B cell (primary cell): ENCODE measurements at regions not wholly inside any gene's neighbourhood (a gene's known extent, or its start where the extent isn't known, plus 50 kb on each side); places are given as distances from the start of the nearest gene placed in this dataset.

Experiments used
- ATAC-seq: fragments of 200-7000 bp; cut with Tn5 transposase; one replicate; pipeline ENCODE4 v1.10.0; 2021; ENCODE audit warnings: low read depth, mild to moderate bottlenecking, moderate number of reproducible peaks, moderate library complexity
- CTCF ChIA-PET: fragments of 350-600 bp; sonication (Branson Sonifier 250); formaldehyde crosslinking; loops from one replicate; lab custom pipeline; 2021; ENCODE audit warnings: antibody characterized with exemption, inconsistent platforms; lab: Charles Lee
- POLR2A ChIA-PET: fragments of 350-600 bp; sonication (Branson Sonifier 250); formaldehyde crosslinking; loops from one replicate; lab custom pipeline; 2021; ENCODE audit warnings: antibody characterized with exemption; lab: Charles Lee
- DNase-seq: peaks from one replicate; pipeline ENCODE4 v3.0.0; 2013
- H2AFZ ChIP-seq: 2 replicates; pipeline ENCODE4 v1.6.1; 2012; ENCODE audit warnings: mild to moderate bottlenecking, low read depth, low read length; ENCODE audit not compliant: insufficient read depth, poor library complexity, severe bottlenecking
- H3K27ac ChIP-seq, 2 donors: 1 replicate in 1 of 2; 2 replicates in 1 of 2; pipeline ENCODE4 v1.5.1; 2012 to 2013; ENCODE audit warnings: low read length in 2 of 2, mild to moderate bottlenecking in 2 of 2, moderate library complexity in 1 of 2
- H3K27me3 ChIP-seq, 4 experiments: fragments of 200-600 bp in 1 of 4; sonication (generic) in 1 of 4; replicated peaks in 1 of 4; 1 replicate in 2 of 4; 2 replicates in 2 of 4; pipeline versions ENCODE4 v1.6.1 to v1.7.0; 2013 to 2016; ENCODE audit warnings: low read length in 3 of 4, mild to moderate bottlenecking in 2 of 4, mixed read lengths in 1 of 4, moderate library complexity in 1 of 4; ENCODE audit not compliant: insufficient read depth in 4 of 4, control insufficient read depth in 3 of 4; ENCODE audit errors: control extremely low read depth in 1 of 4
- H3K36me3 ChIP-seq, 2 experiments: replicated peaks in 1 of 2; 1 replicate in 1 of 2; 2 replicates in 1 of 2; pipeline versions ENCODE4 v1.6.1 to v1.7.1; 2013; ENCODE audit warnings: low read length in 1 of 2; ENCODE audit not compliant: insufficient read depth in 2 of 2, control insufficient read depth in 1 of 2; ENCODE audit errors: control extremely low read depth in 1 of 2, extremely low read depth in 1 of 2
- H3K4me1 ChIP-seq, 2 donors: fragments of 200-600 bp in 1 of 2; sonication (generic) in 1 of 2; 1 replicate in 1 of 2; 2 replicates in 1 of 2; pipeline versions ENCODE4 v1.5.1 to v1.6.1; 2013 to 2017; ENCODE audit warnings: low read length in 2 of 2; ENCODE audit not compliant: control insufficient read depth in 2 of 2, insufficient read depth in 2 of 2
- H3K4me2 ChIP-seq: replicated peaks from 2 replicates; pipeline ENCODE3; 2012; ENCODE audit warnings: mild to moderate bottlenecking, low read depth, low read length; ENCODE audit not compliant: poor library complexity, severe bottlenecking
- H3K4me3 ChIP-seq, 5 experiments: fragments of 200-600 bp in 1 of 5; sonication (generic) in 1 of 5; 1 replicate in 3 of 5; 2 replicates in 2 of 5; pipeline versions ENCODE4 v1.5.1 to v1.7.0; 2011 to 2016; ENCODE audit warnings: low read length in 4 of 5, mild to moderate bottlenecking in 4 of 5, low read depth in 2 of 5, control low read depth in 1 of 5, moderate library complexity in 1 of 5; ENCODE audit not compliant: insufficient read depth in 1 of 5; ENCODE audit errors: control extremely low read depth in 1 of 5, extremely low read depth in 1 of 5
- H3K79me2 ChIP-seq: fragments of 200-600 bp; sonication (generic); one replicate; pipeline ENCODE4 v1.6.0; 2016; ENCODE audit warnings: low read length; ENCODE audit not compliant: control insufficient read depth, insufficient read depth
- H3K9ac ChIP-seq: fragments of 200-600 bp; sonication (generic); 2 replicates; pipeline ENCODE4 v1.6.1; 2017; ENCODE audit warnings: mild to moderate bottlenecking, low read length, moderate library complexity
- H3K9me3 ChIP-seq, 3 donors: one replicate each; pipeline versions ENCODE4 v1.6.1 to v1.7.1; 2013; ENCODE audit warnings: low read length in 2 of 3; ENCODE audit not compliant: control insufficient read depth in 2 of 3, insufficient read depth in 1 of 3; ENCODE audit errors: control extremely low read depth in 1 of 3
- H4K20me1 ChIP-seq: 2 replicates; pipeline ENCODE4 v1.6.0; 2012; ENCODE audit warnings: mild to moderate bottlenecking, low read length; ENCODE audit not compliant: insufficient read depth, control insufficient read depth, poor library complexity, severe bottlenecking
- H3K27ac Mint-ChIP-seq: one replicate; pipeline ENCODE4 v1.8.0; 2021; ENCODE audit warnings: mixed read lengths
- H3K27me3 Mint-ChIP-seq: one replicate; pipeline ENCODE4 v1.8.0; 2021; ENCODE audit warnings: mixed read lengths
- H3K4me1 Mint-ChIP-seq: one replicate; pipeline ENCODE4 v1.8.0; 2021; ENCODE audit warnings: mixed read lengths
- H3K4me3 Mint-ChIP-seq: one replicate; pipeline ENCODE4 v1.8.0; 2021; ENCODE audit warnings: mixed read lengths
- H3K9me3 Mint-ChIP-seq: one replicate; pipeline ENCODE4 v1.8.0; 2022; ENCODE audit warnings: mixed read lengths; ENCODE audit not compliant: insufficient read depth
- CTCF ChIP-seq: fragments of 200-600 bp; IDR thresholded peaks from one replicate; pipeline ENCODE4 v1.8.0; 2022; ENCODE audit warnings: antibody characterized with exemption, mild to moderate bottlenecking
- EZH2 ChIP-seq: IDR thresholded peaks from 2 replicates; pipeline ENCODE4 v1.6.1; 2012; ENCODE audit warnings: borderline replicate concordance, low read depth, mild to moderate bottlenecking, moderate library complexity, low read length; ENCODE audit not compliant: insufficient read depth, poor library complexity, severe bottlenecking
- WGBS: methylation state at CpG from one replicate; pipeline ENCODE4 v1.1.5; 2013; ENCODE audit warnings: missing lambda C conversion rate; ENCODE audit not compliant: insufficient coverage; 5-methylcytosine and 5-hydroxymethylcytosine counted together
- intact Hi-C: fragments of 100-400 bp; cut with micrococcal nuclease; formaldehyde crosslinking; loops from one replicate; pipeline ENCODE4 v1.10.0; 2022

GRCh38 chr4:19009881-19010280 is 988.3 kb upstream of the LCORL start:
- CTCF ChIA-PET: no interaction called here
- Mint-ChIP-seq H3K27ac (no peak overlapping the region), H3K9me3 (peaks cover 3% of the 10 kb centered on the region), H3K27me3 (no peaks in the 10 kb centered on the region), H3K4me3 (no peak overlapping the region), H3K4me1 (no peaks in the 10 kb centered on the region)
- DNase-seq: no peak
- intact Hi-C loops: no loop called here
- Histone ChIP-seq H3K4me2 (no peak overlapping the region), H3K9ac (no peak overlapping the region), H3K27me3 (no peaks in the 10 kb centered on the region), H4K20me1 (no peaks in the 10 kb centered on the region), H3K79me2 (no peaks in the 10 kb centered on the region), H3K4me3 (no peak overlapping the region), H2AFZ (no peak overlapping the region), H3K27ac (no peak overlapping the region), H3K4me1 (no peaks in the 10 kb centered on the region), H3K9me3 (no peaks in the 10 kb centered on the region), H3K36me3 (no peaks in the 10 kb centered on the region)
- POLR2A ChIA-PET: no interaction called here
- no CpG with 5 or more reads among the region's 2 CpGs for WGBS
- TF ChIP-seq EZH2 (no peak), CTCF (no peak)
- ATAC-seq: no peak

- no peak overlapping the region for H3K9ac ChIP-seq
- CTCF ChIA-PET: no interaction called here
These were observed 983.7 kb upstream of the LCORL start for GRCh38 chr4:19005211-19005610.

More at GRCh38 chr4:19005211-19005610, 983.7 kb upstream of the LCORL start:
- POLR2A ChIA-PET: no interaction called here
- H3K9me3 Mint-ChIP-seq: peaks cover 3% of the 10 kb centered on the region
- Histone ChIP-seq H3K27ac (no peak overlapping the region), H3K4me2 (no peak overlapping the region), H3K36me3 (no peaks in the 10 kb centered on the region), H4K20me1 (no peaks in the 10 kb centered on the region), H2AFZ (no peak overlapping the region), H3K79me2 (no peaks in the 10 kb centered on the region), H3K27me3 (no peaks in the 10 kb centered on the region), H3K9me3 (no peaks in the 10 kb centered on the region), H3K4me3 (no peak overlapping the region), H3K4me1 (no peaks in the 10 kb centered on the region)
- H3K4me3 Mint-ChIP-seq: no peak overlapping the region
- H3K27ac Mint-ChIP-seq: no peak overlapping the region
- intact Hi-C loops: no loop called here
- H3K27me3 Mint-ChIP-seq: no peaks in the 10 kb centered on the region
- TF ChIP-seq EZH2 (no peak), CTCF (no peak)
- ATAC-seq (no peak), DNase-seq (no peak)
- H3K4me1 Mint-ChIP-seq: no peaks in the 10 kb centered on the region
- WGBS: no CpG with 5 or more reads among the region's 1 CpG
